GM13976 (cell line): ENCODE measurements at regions not wholly inside any gene's neighbourhood (a gene's known extent, or its start where the extent isn't known, plus 50 kb on each side); places are given as distances from the start of the nearest gene placed in this dataset.

Experiments used
- DNase-seq: peaks from one replicate; pipeline ENCODE4 v3.0.0; 2012; ENCODE audit warnings: low spot score
- CTCF ChIP-seq: IDR thresholded peaks from 2 replicates; pipeline ENCODE4 v1.5.1; 2012; ENCODE audit warnings: borderline replicate concordance, mild to moderate bottlenecking; ENCODE audit not compliant: insufficient read depth; ENCODE audit errors: extremely low read depth, missing control alignments, control extremely low read depth
- in situ Hi-C: fragments of 300-500 bp; cut with MboI; formaldehyde crosslinking; loops from one replicate; pipeline ENCODE4 v1.12.0; 2022; ENCODE audit warnings: low sequenced_read_pairs, mixed read lengths, inconsistent platforms; ENCODE audit not compliant: unreplicated experiment

GRCh38 chr4:126794363-126794762 lies 838.4 kb upstream of the INTU start:
- in situ Hi-C loops, result no loop called here
- DNase-seq, result no peak

GRCh38 chr4:126798214-126798613 lies 834.5 kb upstream of the INTU start:
- DNase-seq, result no peak
- TF ChIP-seq CTCF, result no peak
- in situ Hi-C loops, result no loop called here

More at GRCh38 chr4:126794363-126794762, 838.4 kb upstream of the INTU start:
- no peak for TF ChIP-seq CTCF

GRCh38 chr4:126799416-126799815 lies 833.3 kb upstream of the INTU start:
- TF ChIP-seq CTCF, result no peak
- in situ Hi-C loops, result no loop called here
- DNase-seq, result no peak

GRCh38 chr4:126799971-126800574 lies 832.7 kb upstream of the INTU start:
- DNase-seq, result no peak
- no peak for TF ChIP-seq CTCF
- in situ Hi-C loops, result no loop called here

- no peak for TF ChIP-seq CTCF
- in situ Hi-C loops, result no loop called here
- DNase-seq, result no peak
Observed at GRCh38 chr4:126800575-126801141, 832.1 kb upstream of the INTU start.

GRCh38 chr4:126807132-126807531 lies 825.6 kb upstream of the INTU start:
- DNase-seq, result no peak
- no peak for TF ChIP-seq CTCF
- in situ Hi-C loops, result no loop called here
